ENCODE measurements at regions not wholly inside any gene's neighbourhood (a gene's known extent, or its start where the extent isn't known, plus 50 kb on each side); places are given as distances from the start of the nearest gene placed in this dataset.
A peak's percentile ranks its signal among the peaks of the same experiment; 100 is the strongest.

DNA sequence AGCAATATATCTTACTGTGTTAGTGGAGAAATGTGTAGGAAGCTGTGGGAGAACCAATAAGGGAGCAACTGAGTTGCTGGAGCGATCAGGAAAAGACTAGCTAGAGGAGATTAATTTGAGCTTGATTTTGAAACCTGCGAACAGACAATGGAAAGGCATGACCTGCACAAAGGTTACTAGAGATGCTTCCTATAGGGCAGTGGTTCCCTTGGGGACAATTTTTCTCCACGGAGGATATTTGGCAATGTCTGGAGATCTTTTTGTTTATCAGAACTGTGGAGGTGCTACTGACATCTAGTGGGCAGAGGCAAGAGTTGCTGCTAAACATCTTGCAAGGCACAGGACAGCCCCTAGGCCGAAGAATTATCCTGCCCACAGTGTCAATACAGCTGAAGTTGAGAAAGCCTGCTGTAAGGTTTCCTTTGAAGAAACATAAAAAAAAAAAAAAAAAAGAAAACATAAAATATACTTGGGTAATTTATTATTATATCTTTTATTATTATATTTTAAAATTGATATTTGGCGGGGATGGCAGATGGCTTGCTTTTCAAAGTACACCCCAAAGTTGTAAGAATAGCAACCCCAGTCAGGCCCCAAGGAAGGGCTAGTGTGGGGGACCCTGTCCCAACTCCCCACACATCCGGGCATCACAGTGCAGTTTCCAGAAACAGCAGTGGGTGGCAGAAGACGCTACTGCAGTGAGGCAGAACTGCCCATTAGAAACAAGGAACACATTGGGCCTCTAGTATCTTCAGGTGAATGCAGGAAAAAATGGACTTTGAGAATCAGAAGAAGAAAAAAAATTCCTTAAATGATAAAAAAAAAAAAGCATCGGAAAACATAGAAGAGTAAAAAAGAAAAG, 481.6 kb downstream of the SH2D4B start:
- no peaks in the 10 kb centered on the region for H3K9me3 ChIP-seq (replicated peaks)
- H3K27ac ChIP-seq (replicated peaks), result no peak overlapping the region

DNA sequence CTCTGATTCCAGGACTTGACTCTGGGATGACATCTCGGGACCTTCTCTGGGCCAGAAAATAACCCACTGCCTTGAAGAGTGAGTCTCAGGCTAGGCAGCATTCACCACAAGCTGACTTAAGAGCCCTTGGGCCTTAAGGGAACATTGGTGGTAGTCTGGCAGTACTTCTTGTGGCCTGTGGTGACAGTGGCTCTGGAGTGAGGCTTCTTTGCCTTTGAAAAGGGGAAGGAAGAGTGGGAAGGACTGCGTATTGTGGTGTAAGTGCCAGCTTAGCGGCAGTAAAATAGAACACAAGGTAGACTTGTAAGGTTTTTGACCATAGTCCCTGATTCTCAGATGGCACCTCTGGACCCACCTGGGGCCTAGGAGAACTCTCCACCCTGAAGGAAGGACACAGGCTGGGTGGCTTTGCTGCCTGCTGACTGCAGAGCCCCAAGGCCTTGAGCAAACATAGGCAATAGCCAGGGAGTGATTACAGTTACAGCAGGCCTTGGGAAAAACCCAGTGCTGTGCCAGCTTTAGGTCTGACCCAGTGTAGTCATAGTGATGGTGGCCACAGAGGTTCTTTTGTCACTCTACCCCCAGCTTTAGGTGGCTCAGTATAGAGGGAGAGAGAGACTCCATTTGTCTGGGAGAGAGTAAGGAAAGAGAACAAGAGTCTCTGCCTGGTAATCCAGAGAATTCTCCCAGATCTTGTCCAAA, 483.9 kb downstream of the SH2D4B start:
- Histone ChIP-seq H3K9me3 (replicated peaks) (peaks cover 3% of the 10 kb centered on the region), H3K4me1 (no peaks in the 10 kb centered on the region), H3K36me3 (no peaks in the 10 kb centered on the region), H3K27ac (replicated peaks) (no peak overlapping the region), H3K4me3 (no peak overlapping the region), H3K27me3 (ENCODE audit: low read depth) (no peaks in the 10 kb centered on the region)
- TF ChIP-seq, protein P1, sequence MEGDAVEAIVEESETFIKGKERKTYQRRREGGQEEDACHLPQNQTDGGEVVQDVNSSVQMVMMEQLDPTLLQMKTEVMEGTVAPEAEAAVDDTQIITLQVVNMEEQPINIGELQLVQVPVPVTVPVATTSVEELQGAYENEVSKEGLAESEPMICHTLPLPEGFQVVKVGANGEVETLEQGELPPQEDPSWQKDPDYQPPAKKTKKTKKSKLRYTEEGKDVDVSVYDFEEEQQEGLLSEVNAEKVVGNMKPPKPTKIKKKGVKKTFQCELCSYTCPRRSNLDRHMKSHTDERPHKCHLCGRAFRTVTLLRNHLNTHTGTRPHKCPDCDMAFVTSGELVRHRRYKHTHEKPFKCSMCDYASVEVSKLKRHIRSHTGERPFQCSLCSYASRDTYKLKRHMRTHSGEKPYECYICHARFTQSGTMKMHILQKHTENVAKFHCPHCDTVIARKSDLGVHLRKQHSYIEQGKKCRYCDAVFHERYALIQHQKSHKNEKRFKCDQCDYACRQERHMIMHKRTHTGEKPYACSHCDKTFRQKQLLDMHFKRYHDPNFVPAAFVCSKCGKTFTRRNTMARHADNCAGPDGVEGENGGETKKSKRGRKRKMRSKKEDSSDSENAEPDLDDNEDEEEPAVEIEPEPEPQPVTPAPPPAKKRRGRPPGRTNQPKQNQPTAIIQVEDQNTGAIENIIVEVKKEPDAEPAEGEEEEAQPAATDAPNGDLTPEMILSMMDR (IDR thresholded peaks at IDR 0.05; ENCODE audit: borderline replicate concordance), result no peak
- intact Hi-C loops (cut with micrococcal nuclease), result no loop called here
- DNase-seq, result no peak

More for the DNA sequence above, 481.6 kb downstream of the SH2D4B start:
- DNase-seq, result no peak
- intact Hi-C loops (cut with micrococcal nuclease), result no loop called here
- Histone ChIP-seq H3K27me3 (ENCODE audit: low read depth) (peaks cover 3% of the 10 kb centered on the region), H3K36me3 (no peaks in the 10 kb centered on the region), H3K4me1 (no peaks in the 10 kb centered on the region), H3K4me3 (no peak overlapping the region)
- TF ChIP-seq, protein P1 (IDR thresholded peaks at IDR 0.05; ENCODE audit: borderline replicate concordance), result peak; percentile 66

DNA sequence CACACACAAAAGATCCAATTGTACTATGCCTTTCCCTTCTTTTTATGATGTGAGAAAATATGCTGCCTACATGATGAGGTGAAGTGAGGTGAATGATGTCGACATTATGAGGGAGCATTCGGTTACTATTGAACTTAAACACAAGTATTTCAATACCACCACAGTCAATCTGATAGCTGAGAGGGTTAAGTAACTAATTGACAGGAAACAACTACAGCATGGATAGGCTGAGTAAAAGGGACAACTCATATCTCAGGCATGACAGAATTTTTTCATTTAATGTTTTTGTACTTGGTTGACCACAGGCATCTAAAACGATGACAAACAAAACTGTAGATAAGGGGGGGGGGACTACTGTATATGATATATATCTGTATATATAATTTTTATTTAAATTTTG, 488.9 kb downstream of the SH2D4B start:
- peaks cover 3% of the 10 kb centered on the region for H3K9me3 ChIP-seq (replicated peaks)
- H3K4me3 ChIP-seq, result no peak overlapping the region
- no peaks in the 10 kb centered on the region for H3K4me1 ChIP-seq
- H3K27ac ChIP-seq (replicated peaks), result no peak overlapping the region
- no peak for DNase-seq
- H3K27me3 ChIP-seq (ENCODE audit: low read depth), result no peaks in the 10 kb centered on the region
- no peaks in the 10 kb centered on the region for H3K36me3 ChIP-seq
- intact Hi-C loops (cut with micrococcal nuclease), result no loop called here
- TF ChIP-seq, protein P1 (IDR thresholded peaks at IDR 0.05; ENCODE audit: borderline replicate concordance), result no peak

DNA sequence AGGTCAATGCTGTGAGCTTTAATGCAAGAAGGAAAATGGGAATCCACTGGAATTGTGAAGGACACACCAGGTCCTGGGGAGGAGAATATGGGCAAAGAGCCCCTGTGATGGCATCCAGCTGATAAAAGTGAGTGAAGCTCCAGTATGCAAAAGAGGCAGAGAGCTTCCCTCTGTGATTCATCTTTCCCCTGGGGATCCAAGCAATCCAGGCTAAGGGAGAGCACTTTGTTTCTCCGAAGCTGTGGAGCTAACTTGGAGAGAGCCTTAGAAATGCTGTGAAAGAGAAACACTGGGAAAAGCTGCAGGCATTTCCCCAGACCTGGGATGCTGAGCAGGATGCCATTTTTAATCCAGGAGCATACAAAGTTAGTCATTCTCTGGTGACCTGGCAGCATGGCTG, 489.5 kb downstream of the SH2D4B start:
- no peaks in the 10 kb centered on the region for H3K4me1 ChIP-seq
- intact Hi-C loops (cut with micrococcal nuclease), result no loop called here
- no peak overlapping the region for H3K27ac ChIP-seq (replicated peaks)
- no peaks in the 10 kb centered on the region for H3K27me3 ChIP-seq (ENCODE audit: low read depth)
- no peak overlapping the region for H3K4me3 ChIP-seq
- DNase-seq, result no peak
- H3K36me3 ChIP-seq, result no peaks in the 10 kb centered on the region
- peaks cover 3% of the 10 kb centered on the region for H3K9me3 ChIP-seq (replicated peaks)
- TF ChIP-seq, protein P1 (IDR thresholded peaks at IDR 0.05; ENCODE audit: borderline replicate concordance), result no peak

DNA sequence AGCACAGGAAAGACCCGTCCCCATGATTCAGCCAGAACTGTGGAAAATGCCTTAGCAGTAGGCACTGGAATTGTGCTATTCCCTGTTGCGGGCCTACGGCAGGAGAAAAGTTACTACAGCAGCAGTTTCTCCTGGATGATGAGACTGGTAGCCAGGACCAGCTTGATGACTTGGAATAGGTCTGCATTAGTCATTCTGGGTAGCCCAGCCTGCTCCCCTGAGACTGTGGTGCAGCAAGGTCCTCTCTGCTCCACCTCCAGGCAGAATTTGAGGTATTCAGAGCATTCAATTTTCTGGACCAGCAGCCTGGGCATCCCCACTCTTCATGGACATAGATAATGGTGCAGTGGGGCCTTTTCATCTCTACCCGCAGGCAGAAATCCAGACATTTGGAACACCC, 490.0 kb downstream of the SH2D4B start:
- intact Hi-C loops (cut with micrococcal nuclease), result no loop called here
- TF ChIP-seq, protein P1 (IDR thresholded peaks at IDR 0.05; ENCODE audit: borderline replicate concordance), result no peak
- Histone ChIP-seq H3K36me3 (no peaks in the 10 kb centered on the region), H3K4me1 (no peaks in the 10 kb centered on the region), H3K27ac (replicated peaks) (no peak overlapping the region), H3K9me3 (replicated peaks) (peaks cover 3% of the 10 kb centered on the region), H3K4me3 (no peak overlapping the region), H3K27me3 (ENCODE audit: low read depth) (no peaks in the 10 kb centered on the region)
- DNase-seq, result no peak
